ENCODE measurements at regions not wholly inside any gene's neighbourhood (a gene's known extent, or its start where the extent isn't known, plus 50 kb on each side); places are given as distances from the start of the nearest gene placed in this dataset.

DNA sequence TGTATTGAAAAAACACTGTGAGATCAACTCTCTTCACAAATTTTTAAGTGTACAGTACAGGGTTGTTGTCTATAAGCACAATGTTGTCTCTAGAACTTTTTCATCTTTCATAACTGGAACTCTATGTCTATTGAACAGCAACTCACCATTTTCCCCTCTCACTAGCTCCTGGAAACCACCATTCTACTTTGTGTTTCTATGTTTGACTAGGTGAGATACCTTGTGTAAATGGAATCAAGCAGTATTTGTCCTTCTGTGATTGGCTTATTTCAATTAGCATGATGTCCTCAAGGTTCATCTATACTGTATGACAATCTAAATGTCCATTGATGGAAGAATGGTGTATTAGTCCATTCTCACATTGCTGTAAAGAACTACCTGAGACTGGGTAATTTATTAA lies 210.1 kb upstream of the FUT9 start (continued):
- TF ChIP-seq, protein P1, sequence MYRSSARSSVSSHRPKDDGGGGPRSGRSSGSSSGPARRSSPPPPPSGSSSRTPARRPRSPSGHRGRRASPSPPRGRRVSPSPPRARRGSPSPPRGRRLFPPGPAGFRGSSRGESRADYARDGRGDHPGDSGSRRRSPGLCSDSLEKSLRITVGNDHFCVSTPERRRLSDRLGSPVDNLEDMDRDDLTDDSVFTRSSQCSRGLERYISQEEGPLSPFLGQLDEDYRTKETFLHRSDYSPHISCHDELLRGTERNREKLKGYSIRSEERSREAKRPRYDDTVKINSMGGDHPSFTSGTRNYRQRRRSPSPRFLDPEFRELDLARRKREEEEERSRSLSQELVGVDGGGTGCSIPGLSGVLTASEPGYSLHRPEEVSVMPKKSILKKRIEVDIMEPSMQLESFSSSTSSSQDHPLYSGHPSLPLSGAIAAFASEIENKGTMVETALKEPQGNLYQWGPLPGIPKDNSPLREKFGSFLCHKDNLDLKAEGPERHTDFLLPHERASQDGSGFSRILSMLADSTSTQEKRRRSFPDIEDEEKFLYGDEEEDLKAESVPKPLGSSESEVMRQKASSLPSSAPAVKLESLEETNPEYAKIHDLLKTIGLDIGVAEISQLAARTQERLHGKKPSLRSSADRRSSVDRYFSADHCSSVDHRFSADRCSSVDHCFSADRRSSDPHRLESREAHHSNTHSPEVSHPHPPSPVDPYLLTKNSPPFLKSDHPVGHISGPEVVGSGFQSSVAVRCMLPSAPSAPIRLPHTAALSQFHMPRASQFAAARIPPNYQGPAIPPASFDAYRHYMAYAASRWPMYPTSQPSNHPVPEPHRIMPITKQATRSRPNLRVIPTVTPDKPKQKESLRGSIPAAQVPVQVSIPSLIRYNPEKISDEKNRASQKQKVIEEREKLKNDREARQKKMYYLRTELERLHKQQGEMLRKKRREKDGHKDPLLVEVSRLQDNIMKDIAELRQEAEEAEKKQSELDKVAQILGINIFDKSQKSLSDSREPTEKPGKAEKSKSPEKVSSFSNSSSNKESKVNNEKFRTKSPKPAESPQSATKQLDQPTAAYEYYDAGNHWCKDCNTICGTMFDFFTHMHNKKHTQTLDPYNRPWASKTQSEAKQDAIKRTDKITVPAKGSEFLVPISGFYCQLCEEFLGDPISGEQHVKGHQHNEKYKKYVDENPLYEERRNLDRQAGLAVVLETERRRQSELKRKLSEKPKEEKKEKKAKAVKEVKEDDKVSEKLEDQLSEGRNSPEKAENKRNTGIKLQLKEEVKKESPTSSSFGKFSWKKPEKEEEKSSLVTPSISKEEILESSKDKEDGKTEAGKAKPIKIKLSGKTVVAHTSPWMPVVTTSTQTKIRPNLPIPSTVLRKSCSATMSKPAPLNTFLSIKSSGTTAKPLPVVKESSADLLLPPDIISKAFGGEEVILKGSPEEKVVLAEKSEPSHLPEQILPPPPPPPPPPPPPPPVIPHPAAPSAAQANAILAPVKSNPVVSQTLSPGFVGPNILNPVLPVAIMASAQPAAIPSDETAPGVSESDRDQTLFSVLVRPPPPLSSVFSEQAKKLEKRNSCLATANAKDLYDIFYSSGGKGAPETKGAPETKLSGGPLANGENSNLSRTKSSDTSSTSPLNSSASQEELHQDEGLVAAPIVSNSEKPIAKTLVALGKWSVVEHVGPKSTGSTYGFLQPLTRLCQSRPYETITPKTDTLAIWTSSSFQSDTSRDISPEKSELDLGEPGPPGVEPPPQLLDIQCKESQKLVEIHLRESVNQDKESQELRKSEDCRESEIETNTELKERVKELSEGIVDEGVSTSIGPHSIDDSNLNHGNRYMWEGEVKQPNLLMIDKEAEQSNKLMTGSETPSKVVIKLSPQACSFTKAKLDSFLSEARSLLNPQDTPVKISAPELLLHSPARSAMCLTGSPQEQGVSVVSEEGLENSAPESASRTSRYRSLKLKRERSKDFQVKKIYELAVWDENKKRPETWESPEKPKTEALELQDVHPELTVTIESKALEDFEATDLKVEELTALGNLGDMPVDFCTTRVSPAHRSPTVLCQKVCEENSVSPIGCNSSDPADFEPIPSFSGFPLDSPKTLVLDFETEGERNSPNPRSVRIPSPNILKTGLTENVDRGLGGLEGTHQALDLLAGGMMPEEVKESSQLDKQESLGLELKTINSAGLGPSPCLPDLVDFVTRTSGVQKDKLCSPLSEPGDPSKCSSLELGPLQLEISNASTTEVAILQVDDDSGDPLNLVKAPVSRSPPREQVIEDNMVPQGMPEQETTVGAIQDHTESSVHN (CRISPR knock-in tag; IDR thresholded peaks at IDR 0.05): no peak
- no peak for TF ChIP-seq MTA3 (CRISPR knock-in tag; IDR thresholded peaks at IDR 0.05)
- peak; percentile 48; the same call in 1 of the 2 replicates for TF ChIP-seq RBFOX2 (IDR thresholded peaks at IDR 0.05; ENCODE audit: low read depth, low read length)
- TF ChIP-seq ZNF329 (CRISPR knock-in tag; IDR thresholded peaks at IDR 0.05; ENCODE audit: low read depth): no peak
- no peak for TF ChIP-seq HOXA5 (CRISPR knock-in tag; IDR thresholded peaks at IDR 0.05)
- TF ChIP-seq, protein P2, sequence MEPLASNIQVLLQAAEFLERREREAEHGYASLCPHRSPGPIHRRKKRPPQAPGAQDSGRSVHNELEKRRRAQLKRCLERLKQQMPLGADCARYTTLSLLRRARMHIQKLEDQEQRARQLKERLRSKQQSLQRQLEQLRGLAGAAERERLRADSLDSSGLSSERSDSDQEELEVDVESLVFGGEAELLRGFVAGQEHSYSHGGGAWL (CRISPR knock-in tag; IDR thresholded peaks at IDR 0.05): no peak
- TF ChIP-seq, protein P3, sequence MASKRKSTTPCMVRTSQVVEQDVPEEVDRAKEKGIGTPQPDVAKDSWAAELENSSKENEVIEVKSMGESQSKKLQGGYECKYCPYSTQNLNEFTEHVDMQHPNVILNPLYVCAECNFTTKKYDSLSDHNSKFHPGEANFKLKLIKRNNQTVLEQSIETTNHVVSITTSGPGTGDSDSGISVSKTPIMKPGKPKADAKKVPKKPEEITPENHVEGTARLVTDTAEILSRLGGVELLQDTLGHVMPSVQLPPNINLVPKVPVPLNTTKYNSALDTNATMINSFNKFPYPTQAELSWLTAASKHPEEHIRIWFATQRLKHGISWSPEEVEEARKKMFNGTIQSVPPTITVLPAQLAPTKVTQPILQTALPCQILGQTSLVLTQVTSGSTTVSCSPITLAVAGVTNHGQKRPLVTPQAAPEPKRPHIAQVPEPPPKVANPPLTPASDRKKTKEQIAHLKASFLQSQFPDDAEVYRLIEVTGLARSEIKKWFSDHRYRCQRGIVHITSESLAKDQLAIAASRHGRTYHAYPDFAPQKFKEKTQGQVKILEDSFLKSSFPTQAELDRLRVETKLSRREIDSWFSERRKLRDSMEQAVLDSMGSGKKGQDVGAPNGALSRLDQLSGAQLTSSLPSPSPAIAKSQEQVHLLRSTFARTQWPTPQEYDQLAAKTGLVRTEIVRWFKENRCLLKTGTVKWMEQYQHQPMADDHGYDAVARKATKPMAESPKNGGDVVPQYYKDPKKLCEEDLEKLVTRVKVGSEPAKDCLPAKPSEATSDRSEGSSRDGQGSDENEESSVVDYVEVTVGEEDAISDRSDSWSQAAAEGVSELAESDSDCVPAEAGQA (IDR thresholded peaks at IDR 0.05; ENCODE audit: low read depth): no peak
- TF ChIP-seq, protein P3 (CRISPR knock-in tag; IDR thresholded peaks at IDR 0.05; ENCODE audit: borderline replicate concordance): no peak
- no peak for TF ChIP-seq ZNF282 (IDR thresholded peaks at IDR 0.05; ENCODE audit: partially characterized antibody)
- no peak for TF ChIP-seq PHF21A (CRISPR knock-in tag; IDR thresholded peaks at IDR 0.05)
- TF ChIP-seq NONO (IDR thresholded peaks at IDR 0.05): no peak
- no peak for TF ChIP-seq NONO (CRISPR knock-in tag; conservative IDR thresholded peaks at IDR 0.05)
- TF ChIP-seq IKZF1 (IDR thresholded peaks at IDR 0.05): no peak
- no peak for TF ChIP-seq ZNF615 (CRISPR knock-in tag; IDR thresholded peaks at IDR 0.05; ENCODE audit: borderline replicate concordance)
- TF ChIP-seq SMYD3 (CRISPR knock-in tag; IDR thresholded peaks at IDR 0.05): no peak
- no peak for TF ChIP-seq NCOA1 (CRISPR knock-in tag; IDR thresholded peaks at IDR 0.05)
- TF ChIP-seq DNMT3B (CRISPR knock-in tag; conservative IDR thresholded peaks at IDR 0.05): no peak
- TF ChIP-seq ISX (CRISPR knock-in tag; conservative IDR thresholded peaks at IDR 0.05): no peak
- no peak for TF ChIP-seq NAIF1 (CRISPR knock-in tag; IDR thresholded peaks at IDR 0.05; ENCODE audit: borderline replicate concordance)

Measured in HepG2 (cell line).